ENCODE measurements at regions not wholly inside any gene's neighbourhood (a gene's known extent, or its start where the extent isn't known, plus 50 kb on each side); places are given as distances from the start of the nearest gene placed in this dataset.

GRCh38 chr11:134864968-134865305, 452.9 kb upstream of the B3GAT1 start:
- 84 to 89% methylated on average over 6 of the region's 6 CpGs for WGBS, 2 donors
- no peaks in the 10 kb centered on the region for H3K27me3 ChIP-seq
- H3K27ac ChIP-seq: no peak overlapping the region
- H3K4me1 ChIP-seq: peaks cover 0 to 4% (median 0%) of the 10 kb centered on the region in 4 donors
- H3K4me3 ChIP-seq: no peak overlapping the region
- ATAC-seq (ENCODE audit: low FRiP score in 2 of 2): no peak
- H3K9me3 ChIP-seq: no peaks in the 10 kb centered on the region
- no peak for DNase-seq
- no peaks in the 10 kb centered on the region for H3K36me3 ChIP-seq
- TF ChIP-seq POLR2A (IDR thresholded peaks at IDR 0.05) (no peak), POLR2AphosphoS5 (IDR thresholded peaks at IDR 0.05) (no peak), CTCF (IDR thresholded peaks at IDR 0.05) (no peak), EP300 (IDR thresholded peaks at IDR 0.05) (no peak)

GRCh38 chr11:134864233-134864967, 452.4 kb upstream of the B3GAT1 start:
- H3K4me3 ChIP-seq: no peak overlapping the region
- H3K4me1 ChIP-seq: peaks cover 0 to 4% (median 0%) of the 10 kb centered on the region in 4 donors
- H3K27me3 ChIP-seq: no peaks in the 10 kb centered on the region
- no peaks in the 10 kb centered on the region for H3K36me3 ChIP-seq
- H3K9me3 ChIP-seq: no peaks in the 10 kb centered on the region
- TF ChIP-seq POLR2A (IDR thresholded peaks at IDR 0.05) (no peak), POLR2AphosphoS5 (IDR thresholded peaks at IDR 0.05) (no peak), CTCF (IDR thresholded peaks at IDR 0.05) (no peak), EP300 (IDR thresholded peaks at IDR 0.05) (no peak)
- DNase-seq (no peak), ATAC-seq (ENCODE audit: low FRiP score in 2 of 2) (peak in 1 of 2 donors; percentile 7)
- 80 to 92% methylated on average over 6 to 23 of the region's 23 CpGs for WGBS, 2 donors
- H3K27ac ChIP-seq: no peak overlapping the region

GRCh38 chr11:134863294-134863693, 451.3 kb upstream of the B3GAT1 start:
- H3K4me3 ChIP-seq: no peak overlapping the region
- WGBS, 2 donors: 76% methylated on average over 5 of the region's 9 CpGs; no CpG with 5 or more reads in 1 of the 2 donors
- H3K4me1 ChIP-seq: no peaks in the 10 kb centered on the region
- no peaks in the 10 kb centered on the region for H3K36me3 ChIP-seq
- DNase-seq (no peak), ATAC-seq (ENCODE audit: low FRiP score in 2 of 2) (no peak)
- H3K27me3 ChIP-seq: no peaks in the 10 kb centered on the region
- no peak for TF ChIP-seq EP300 (IDR thresholded peaks at IDR 0.05)
- TF ChIP-seq CTCF (IDR thresholded peaks at IDR 0.05): no peak
- TF ChIP-seq POLR2A (IDR thresholded peaks at IDR 0.05): no peak
- TF ChIP-seq POLR2AphosphoS5 (IDR thresholded peaks at IDR 0.05): no peak
- H3K9me3 ChIP-seq: no peaks in the 10 kb centered on the region
- H3K27ac ChIP-seq: no peak overlapping the region

GRCh38 chr11:134862587-134863195, 450.6 kb upstream of the B3GAT1 start:
- no peak overlapping the region for H3K4me3 ChIP-seq
- no peaks in the 10 kb centered on the region for H3K27me3 ChIP-seq
- ATAC-seq (ENCODE audit: low FRiP score in 2 of 2) (no peak), DNase-seq (no peak)
- no peak overlapping the region for H3K27ac ChIP-seq
- no peaks in the 10 kb centered on the region for H3K9me3 ChIP-seq
- no peaks in the 10 kb centered on the region for H3K36me3 ChIP-seq
- H3K4me1 ChIP-seq: no peaks in the 10 kb centered on the region
- 61 to 67% methylated on average over 6 to 10 of the region's 10 CpGs for WGBS, 2 donors
- TF ChIP-seq EP300 (IDR thresholded peaks at IDR 0.05) (no peak), CTCF (IDR thresholded peaks at IDR 0.05) (no peak), POLR2A (IDR thresholded peaks at IDR 0.05) (no peak), POLR2AphosphoS5 (IDR thresholded peaks at IDR 0.05) (no peak)

- Histone ChIP-seq H3K27me3 (no peaks in the 10 kb centered on the region), H3K36me3 (no peaks in the 10 kb centered on the region), H3K4me1 (no peaks in the 10 kb centered on the region), H3K9me3 (no peaks in the 10 kb centered on the region), H3K27ac (no peak overlapping the region), H3K4me3 (no peak overlapping the region)
- ATAC-seq (ENCODE audit: low FRiP score in 2 of 2) (no peak), DNase-seq (no peak)
- TF ChIP-seq EP300 (IDR thresholded peaks at IDR 0.05): no peak
- TF ChIP-seq POLR2A (IDR thresholded peaks at IDR 0.05): no peak
- 41 to 56% methylated on average over 5 of the region's 5 CpGs for WGBS, 2 donors
These were observed 450.1 kb upstream of the B3GAT1 start for GRCh38 chr11:134862105-134862502.
